HepG2 (cell line): ENCODE measurements at regions not wholly inside any gene's neighbourhood (a gene's known extent, or its start where the extent isn't known, plus 50 kb on each side); places are given as distances from the start of the nearest gene placed in this dataset.

Experiments used
- ATAC-seq: fragments of 200-7000 bp; cut with Tn5 transposase; 3 replicates; pipeline ENCODE4 v1.9.1; 2020; ENCODE audit warnings: mild to moderate bottlenecking, moderate library complexity
- BruUV-seq: library from RNA; stranded (reverse); fragments of 400-500 nt; replicated peaks from 2 replicates; lab custom pipeline; 2021; lab: Mats Ljungman, UMichigan
- CTCF ChIA-PET: fragments of 300-600 bp; formaldehyde crosslinking; extraction: SDS; loops from one replicate; lab custom pipeline; 2021; ENCODE audit warnings: low total read pairs, inconsistent platforms, low intra/inter-chr PET ratio; lab: Yijun Ruan, JAX
- POLR2A ChIA-PET: fragments of 350-600 bp; sonication (Branson Sonifier 250); formaldehyde crosslinking; loops from one replicate; lab custom pipeline; 2020; ENCODE audit warnings: antibody characterized with exemption, inconsistent platforms; lab: Yijun Ruan, JAX
- DNase-seq: peaks from one replicate; pipeline ENCODE4 v3.0.0-alpha.2; 2015; ENCODE audit warnings: low spot score
- FAIRE-seq: peaks from 3 replicates; lab custom pipeline; 2011; peaks lifted over from hg19 to GRCh38; lab: Jason Lieb, UNC
- H2AFZ ChIP-seq: one replicate; pipeline ENCODE4 v1.6.1; 2011; ENCODE audit warnings: low read length, inconsistent platforms
- H3K27ac ChIP-seq: fragments of 300-600 bp; 3 replicates; pipeline ENCODE4 v1.8.0; 2011; ENCODE audit warnings: mixed run types, mild to moderate bottlenecking, mixed read lengths, low read length, inconsistent platforms; ENCODE audit not compliant: insufficient read depth; ENCODE audit errors: extremely low read length
- H3K27me3 ChIP-seq, 2 experiments: fragments of 200-600 bp in 1 of 2; 2 replicates in 1 of 2; 3 replicates in 1 of 2; pipeline versions ENCODE4 v1.6.0 to v1.8.0; 2011; ENCODE audit warnings: low read length in 2 of 2, mild to moderate bottlenecking in 2 of 2, moderate library complexity in 2 of 2, inconsistent platforms in 1 of 2; ENCODE audit not compliant: insufficient read depth in 2 of 2, control insufficient read depth in 1 of 2
- H3K36me3 ChIP-seq, 2 experiments: fragments of 200-600 bp in 1 of 2; replicated peaks in 1 of 2; 2 replicates in 1 of 2; 3 replicates in 1 of 2; pipeline versions ENCODE4 v1.5.1 to v1.8.0; 2011; ENCODE audit warnings: low read length in 2 of 2, inconsistent platforms in 1 of 2; ENCODE audit not compliant: insufficient read depth in 2 of 2, control insufficient read depth in 1 of 2
- H3K4me1 ChIP-seq: 2 replicates; pipeline ENCODE4 v1.5.1; 2012; ENCODE audit warnings: low read length, inconsistent platforms; ENCODE audit not compliant: insufficient read depth
- H3K4me2 ChIP-seq: 2 replicates; pipeline ENCODE4 v1.6.0; 2011; ENCODE audit warnings: low read depth, low read length, inconsistent platforms
- H3K4me3 ChIP-seq, 3 experiments: fragments of 200-600 bp in 1 of 3; sonication (generic), shearing (Covaris generic) in 1 of 3; replicated peaks in 1 of 3; 2 replicates each; pipeline ENCODE4 v1.5.1; 2011 to 2016; ENCODE audit warnings: low read length in 3 of 3, inconsistent platforms in 2 of 3, low read depth in 2 of 3, mild to moderate bottlenecking in 2 of 3, control low read depth in 1 of 3, mixed read lengths in 1 of 3; ENCODE audit not compliant: insufficient read depth in 1 of 3
- H3K79me2 ChIP-seq: one replicate; pipeline ENCODE4 v1.6.1; 2011; ENCODE audit warnings: low read length, inconsistent platforms; ENCODE audit not compliant: insufficient read depth
- H3K9ac ChIP-seq: 2 replicates; pipeline ENCODE4 v1.6.0; 2011; ENCODE audit warnings: mild to moderate bottlenecking, low read depth, low read length, inconsistent platforms; ENCODE audit not compliant: insufficient read depth
- H3K9me3 ChIP-seq: 2 replicates; pipeline ENCODE4 v1.5.1; 2012; ENCODE audit warnings: mild to moderate bottlenecking, low read length
- H4K20me1 ChIP-seq: 2 replicates; pipeline ENCODE4 v1.6.0; 2011; ENCODE audit warnings: inconsistent platforms, mild to moderate bottlenecking, low read length, moderate library complexity; ENCODE audit not compliant: insufficient read depth
- CBX5 ChIP-seq: sonication (generic); formaldehyde crosslinking; IDR thresholded peaks from 2 replicates; pipeline ENCODE4 v1.4.0; 2020; ENCODE audit warnings: missing genetic modification reagents, borderline replicate concordance
- HOXA9 ChIP-seq: sonication (generic); formaldehyde crosslinking; IDR thresholded peaks from 2 replicates; pipeline ENCODE4 v1.8.1; 2022; ENCODE audit warnings: missing genetic modification reagents, mild to moderate bottlenecking, moderate library complexity, borderline replicate concordance
- KDM5A ChIP-seq: fragments of 200-600 bp; sonication (generic); IDR thresholded peaks from 2 replicates; pipeline ENCODE4 v1.7.0; 2018; ENCODE audit warnings: antibody characterized with exemption, mild to moderate bottlenecking, low read length, borderline replicate concordance
- MATR3 ChIP-seq: sonication (generic); formaldehyde crosslinking; IDR thresholded peaks from 2 replicates; pipeline ENCODE4 v1.4.0; 2020; ENCODE audit warnings: missing genetic modification reagents
- POGZ ChIP-seq: sonication (generic); formaldehyde crosslinking; IDR thresholded peaks from 2 replicates; pipeline ENCODE4 v1.4.0; 2020; ENCODE audit warnings: mild to moderate bottlenecking, missing genetic modification reagents
- ZMYM3 ChIP-seq: sonication (generic); formaldehyde crosslinking; IDR thresholded peaks from 2 replicates; pipeline ENCODE4 v1.5.1; 2020; ENCODE audit warnings: mild to moderate bottlenecking, missing genetic modification reagents
- ZNF260 ChIP-seq: sonication (generic); formaldehyde crosslinking; IDR thresholded peaks from 2 replicates; pipeline ENCODE4 v1.4.0; 2020; ENCODE audit warnings: missing genetic modification reagents, low read depth, mild to moderate bottlenecking, borderline replicate concordance
- ZNF329 ChIP-seq: sonication (generic); formaldehyde crosslinking; IDR thresholded peaks from 2 replicates; pipeline ENCODE4 v1.9.0; 2021; ENCODE audit warnings: low read depth, mild to moderate bottlenecking, missing genetic modification reagents
- ZNF451 ChIP-seq: sonication (generic); formaldehyde crosslinking; IDR thresholded peaks from 2 replicates; pipeline ENCODE4 v1.5.0; 2020; ENCODE audit warnings: mild to moderate bottlenecking, missing genetic modification reagents
- ZNF841 ChIP-seq: sonication (generic); formaldehyde crosslinking; IDR thresholded peaks from 2 replicates; pipeline ENCODE4 v1.8.1; 2023; ENCODE audit warnings: missing genetic modification reagents, borderline replicate concordance
- in situ Hi-C: cut with HindIII; loops from 2 replicates; pipeline ENCODE4 v1.10.0; 2017; ENCODE audit warnings: low pct_unique_long_range_greater_than_20kb; ENCODE audit not compliant: extremely low pct_ligation_motif_present
- intact Hi-C: fragments of 100-400 bp; cut with micrococcal nuclease; formaldehyde crosslinking; loops from one replicate; pipeline ENCODE4 v1.10.0; 2022; ENCODE audit not compliant: unreplicated experiment
- TF ChIP-seq, protein P1 (sequence below): sonication (generic); formaldehyde crosslinking; IDR thresholded peaks from 2 replicates; pipeline ENCODE4 v1.5.0; 2020; ENCODE audit warnings: mild to moderate bottlenecking, missing genetic modification reagents
- TF ChIP-seq, protein P2 (sequence below): sonication (generic); formaldehyde crosslinking; IDR thresholded peaks from 2 replicates; pipeline ENCODE4 v1.4.0; 2020; ENCODE audit warnings: low read depth, mild to moderate bottlenecking, missing genetic modification reagents
- TF ChIP-seq, protein P3 (sequence below): IDR thresholded peaks from 2 replicates; pipeline ENCODE4 v1.6.1; 2018; ENCODE audit warnings: missing genetic modification reagents, mild to moderate bottlenecking, missing compliant biosample characterization
- TF ChIP-seq, protein P4 (sequence below), 2 experiments: sonication (generic) in 1 of 2; formaldehyde crosslinking in 1 of 2; IDR thresholded peaks; 2 replicates each; pipeline versions ENCODE4 v1.4.0 to v1.6.1; 2016 to 2020; ENCODE audit warnings: borderline replicate concordance in 1 of 2, low read depth in 1 of 2, mild to moderate bottlenecking in 1 of 2, missing genetic modification reagents in 1 of 2
- TF ChIP-seq, protein P5 (sequence below): sonication (generic); formaldehyde crosslinking; IDR thresholded peaks from 2 replicates; pipeline ENCODE4 v1.8.1; 2023; ENCODE audit warnings: mild to moderate bottlenecking, missing genetic modification reagents, borderline replicate concordance

DNA sequence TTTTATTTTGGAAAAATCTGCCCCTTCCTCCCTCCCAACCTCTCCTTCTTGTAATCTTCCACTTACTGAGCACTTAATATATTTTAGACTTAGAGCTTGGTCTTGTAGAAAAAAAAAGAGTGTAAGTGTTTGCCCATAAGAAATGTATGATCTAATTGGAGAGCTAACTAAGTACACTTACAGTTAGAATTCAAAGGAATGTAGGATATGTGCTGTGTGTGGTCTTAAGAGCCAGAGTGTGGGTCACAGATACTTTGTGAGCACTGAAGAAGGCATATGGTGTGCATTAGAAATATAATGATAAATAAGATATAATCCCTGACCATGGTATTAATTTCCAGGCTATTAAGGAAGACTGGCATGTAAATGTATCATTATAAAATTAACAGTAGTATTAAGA lies 91.8 kb upstream of the ZNF521 start:
- intact Hi-C loops: no loop called here
- TF ChIP-seq ZMYM3 (CRISPR knock-in tag): no peak
- TF ChIP-seq, protein P1, sequence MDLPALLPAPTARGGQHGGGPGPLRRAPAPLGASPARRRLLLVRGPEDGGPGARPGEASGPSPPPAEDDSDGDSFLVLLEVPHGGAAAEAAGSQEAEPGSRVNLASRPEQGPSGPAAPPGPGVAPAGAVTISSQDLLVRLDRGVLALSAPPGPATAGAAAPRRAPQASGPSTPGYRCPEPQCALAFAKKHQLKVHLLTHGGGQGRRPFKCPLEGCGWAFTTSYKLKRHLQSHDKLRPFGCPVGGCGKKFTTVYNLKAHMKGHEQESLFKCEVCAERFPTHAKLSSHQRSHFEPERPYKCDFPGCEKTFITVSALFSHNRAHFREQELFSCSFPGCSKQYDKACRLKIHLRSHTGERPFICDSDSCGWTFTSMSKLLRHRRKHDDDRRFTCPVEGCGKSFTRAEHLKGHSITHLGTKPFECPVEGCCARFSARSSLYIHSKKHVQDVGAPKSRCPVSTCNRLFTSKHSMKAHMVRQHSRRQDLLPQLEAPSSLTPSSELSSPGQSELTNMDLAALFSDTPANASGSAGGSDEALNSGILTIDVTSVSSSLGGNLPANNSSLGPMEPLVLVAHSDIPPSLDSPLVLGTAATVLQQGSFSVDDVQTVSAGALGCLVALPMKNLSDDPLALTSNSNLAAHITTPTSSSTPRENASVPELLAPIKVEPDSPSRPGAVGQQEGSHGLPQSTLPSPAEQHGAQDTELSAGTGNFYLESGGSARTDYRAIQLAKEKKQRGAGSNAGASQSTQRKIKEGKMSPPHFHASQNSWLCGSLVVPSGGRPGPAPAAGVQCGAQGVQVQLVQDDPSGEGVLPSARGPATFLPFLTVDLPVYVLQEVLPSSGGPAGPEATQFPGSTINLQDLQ (CRISPR knock-in tag): no peak
- TF ChIP-seq HOXA9 (CRISPR knock-in tag): no peak
- TF ChIP-seq ZNF451 (CRISPR knock-in tag): no peak
- TF ChIP-seq, protein P2, sequence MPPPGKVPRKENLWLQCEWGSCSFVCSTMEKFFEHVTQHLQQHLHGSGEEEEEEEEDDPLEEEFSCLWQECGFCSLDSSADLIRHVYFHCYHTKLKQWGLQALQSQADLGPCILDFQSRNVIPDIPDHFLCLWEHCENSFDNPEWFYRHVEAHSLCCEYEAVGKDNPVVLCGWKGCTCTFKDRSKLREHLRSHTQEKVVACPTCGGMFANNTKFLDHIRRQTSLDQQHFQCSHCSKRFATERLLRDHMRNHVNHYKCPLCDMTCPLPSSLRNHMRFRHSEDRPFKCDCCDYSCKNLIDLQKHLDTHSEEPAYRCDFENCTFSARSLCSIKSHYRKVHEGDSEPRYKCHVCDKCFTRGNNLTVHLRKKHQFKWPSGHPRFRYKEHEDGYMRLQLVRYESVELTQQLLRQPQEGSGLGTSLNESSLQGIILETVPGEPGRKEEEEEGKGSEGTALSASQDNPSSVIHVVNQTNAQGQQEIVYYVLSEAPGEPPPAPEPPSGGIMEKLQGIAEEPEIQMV (CRISPR knock-in tag): no peak
- TF ChIP-seq, protein P3, sequence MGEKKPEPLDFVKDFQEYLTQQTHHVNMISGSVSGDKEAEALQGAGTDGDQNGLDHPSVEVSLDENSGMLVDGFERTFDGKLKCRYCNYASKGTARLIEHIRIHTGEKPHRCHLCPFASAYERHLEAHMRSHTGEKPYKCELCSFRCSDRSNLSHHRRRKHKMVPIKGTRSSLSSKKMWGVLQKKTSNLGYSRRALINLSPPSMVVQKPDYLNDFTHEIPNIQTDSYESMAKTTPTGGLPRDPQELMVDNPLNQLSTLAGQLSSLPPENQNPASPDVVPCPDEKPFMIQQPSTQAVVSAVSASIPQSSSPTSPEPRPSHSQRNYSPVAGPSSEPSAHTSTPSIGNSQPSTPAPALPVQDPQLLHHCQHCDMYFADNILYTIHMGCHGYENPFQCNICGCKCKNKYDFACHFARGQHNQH (CRISPR knock-in tag): no peak
- no peak for TF ChIP-seq ZNF841 (CRISPR knock-in tag)
- TF ChIP-seq MATR3 (CRISPR knock-in tag): no peak
- TF ChIP-seq POGZ (CRISPR knock-in tag): no peak
- TF ChIP-seq ZNF260 (CRISPR knock-in tag): no peak
- no peak for TF ChIP-seq ZNF329 (CRISPR knock-in tag)
- TF ChIP-seq CBX5 (CRISPR knock-in tag): no peak
- TF ChIP-seq, protein P4, sequence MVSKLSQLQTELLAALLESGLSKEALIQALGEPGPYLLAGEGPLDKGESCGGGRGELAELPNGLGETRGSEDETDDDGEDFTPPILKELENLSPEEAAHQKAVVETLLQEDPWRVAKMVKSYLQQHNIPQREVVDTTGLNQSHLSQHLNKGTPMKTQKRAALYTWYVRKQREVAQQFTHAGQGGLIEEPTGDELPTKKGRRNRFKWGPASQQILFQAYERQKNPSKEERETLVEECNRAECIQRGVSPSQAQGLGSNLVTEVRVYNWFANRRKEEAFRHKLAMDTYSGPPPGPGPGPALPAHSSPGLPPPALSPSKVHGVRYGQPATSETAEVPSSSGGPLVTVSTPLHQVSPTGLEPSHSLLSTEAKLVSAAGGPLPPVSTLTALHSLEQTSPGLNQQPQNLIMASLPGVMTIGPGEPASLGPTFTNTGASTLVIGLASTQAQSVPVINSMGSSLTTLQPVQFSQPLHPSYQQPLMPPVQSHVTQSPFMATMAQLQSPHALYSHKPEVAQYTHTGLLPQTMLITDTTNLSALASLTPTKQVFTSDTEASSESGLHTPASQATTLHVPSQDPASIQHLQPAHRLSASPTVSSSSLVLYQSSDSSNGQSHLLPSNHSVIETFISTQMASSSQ (IDR thresholded peaks at IDR 0.05; ENCODE audit: low read depth): no peak
- TF ChIP-seq, protein P4 (CRISPR knock-in tag; IDR thresholded peaks at IDR 0.05; ENCODE audit: borderline replicate concordance): no peak
- TF ChIP-seq, protein P5, sequence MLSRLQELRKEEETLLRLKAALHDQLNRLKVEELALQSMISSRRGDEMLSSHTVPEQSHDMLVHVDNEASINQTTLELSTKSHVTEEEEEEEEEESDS (CRISPR knock-in tag): no peak
- no peak for TF ChIP-seq KDM5A

More for the DNA sequence above, 91.8 kb upstream of the ZNF521 start:
- CTCF ChIA-PET: no interaction called here
- DNase-seq: no peak
- Histone ChIP-seq H3K4me3 (no peak overlapping the region), H3K9me3 (no peaks in the 10 kb centered on the region), H3K9ac (no peak overlapping the region), H2AFZ (no peak overlapping the region), H3K27ac (no peak overlapping the region), H3K4me2 (no peak overlapping the region), H3K79me2 (no peaks in the 10 kb centered on the region), H4K20me1 (no peaks in the 10 kb centered on the region), H3K36me3 (no peaks in the 10 kb centered on the region), H3K27me3 (no peaks in the 10 kb centered on the region), H3K4me1 (no peaks in the 10 kb centered on the region)
- in situ Hi-C loops: no loop called here
- no peak for ATAC-seq
- no peak for FAIRE-seq
- BruUV-seq: no TSS peak
- POLR2A ChIA-PET: no interaction called here
